HUES6 (cell line): ENCODE measurements at regions not wholly inside any gene's neighbourhood (a gene's known extent, or its start where the extent isn't known, plus 50 kb on each side); places are given as distances from the start of the nearest gene placed in this dataset.
"Not testable (repeated sequence)": the region's sequence is repeated elsewhere in the genome, so short reads cannot be mapped to it uniquely, and the experiment has no call there.

Experiments
- H3K27ac ChIP-seq: 2 replicates; pipeline ENCODE4 v1.7.0; 2013; ENCODE audit warnings: low read depth, mild to moderate bottlenecking, low read length, inconsistent platforms
- H3K27me3 ChIP-seq: 2 replicates; pipeline ENCODE4 v1.6.1; 2013; ENCODE audit warnings: low read length; ENCODE audit not compliant: control insufficient read depth, insufficient read depth
- H3K36me3 ChIP-seq: 2 replicates; pipeline ENCODE4 v1.6.1; 2013; ENCODE audit warnings: low read length; ENCODE audit not compliant: control insufficient read depth, insufficient read depth
- H3K4me1 ChIP-seq: 2 replicates; pipeline ENCODE4 v1.6.1; 2013; ENCODE audit warnings: low read length; ENCODE audit not compliant: control insufficient read depth, insufficient read depth
- H3K4me3 ChIP-seq: 2 replicates; pipeline ENCODE4 v1.5.1; 2013; ENCODE audit warnings: low read depth, low read length
- H3K9ac ChIP-seq: one replicate; pipeline ENCODE4 v1.6.1; 2013; ENCODE audit warnings: mild to moderate bottlenecking, low read length
- H3K9me3 ChIP-seq: 2 replicates; pipeline ENCODE4 v1.6.1; 2013; ENCODE audit warnings: low read depth, low read length; ENCODE audit not compliant: control insufficient read depth, insufficient read depth

DNA sequence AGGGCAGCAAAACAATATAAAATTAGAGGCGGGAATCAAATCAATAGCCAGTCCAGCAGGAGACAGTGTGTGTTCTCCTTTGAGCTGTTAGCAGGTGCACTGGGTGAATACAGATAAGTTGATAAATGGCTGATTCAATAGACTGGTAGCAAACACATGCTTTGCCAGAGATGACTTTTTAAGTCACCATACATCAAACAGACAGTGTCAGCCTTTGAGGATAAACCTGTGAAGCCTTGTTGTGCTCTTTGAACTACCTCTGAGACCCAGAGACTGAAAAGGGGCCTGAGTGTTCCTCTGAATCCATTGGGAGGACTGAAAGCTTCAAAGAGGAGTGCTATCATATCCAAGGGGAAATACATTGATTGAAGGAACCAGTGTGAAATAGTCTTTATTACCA, 301.9 kb downstream of the RASEF start:
- Histone ChIP-seq H3K36me3 (peaks cover 62% of the 10 kb centered on the region), H3K9ac (no peak overlapping the region), H3K27ac (no peak overlapping the region), H3K4me1 (peaks cover 2% of the 10 kb centered on the region; the same call in 1 of the 2 replicates), H3K27me3 (no peaks in the 10 kb centered on the region), H3K4me3 (no peak overlapping the region), H3K9me3 (peaks cover 24% of the 10 kb centered on the region)

DNA sequence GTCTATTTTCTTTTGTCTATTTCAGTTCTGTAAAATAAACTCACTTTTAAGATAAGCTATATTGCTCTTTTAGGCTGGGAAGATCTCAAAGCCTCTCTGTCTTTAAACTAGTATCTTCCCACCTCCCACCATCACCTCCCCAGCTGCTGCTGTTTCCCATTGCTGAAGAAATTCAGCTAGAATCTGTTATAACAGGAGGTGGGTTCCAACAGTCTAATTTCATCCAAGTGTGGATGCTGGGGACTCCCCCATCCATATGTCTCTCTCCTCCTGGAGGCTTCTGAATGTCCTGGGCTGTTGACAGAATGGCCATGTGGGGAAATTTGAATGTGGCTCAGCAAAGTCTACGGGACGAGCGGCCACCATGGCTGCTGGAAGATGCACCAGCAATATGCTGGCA, 301.0 kb downstream of the RASEF start:
- Histone ChIP-seq H3K9me3 (peaks cover 24% of the 10 kb centered on the region), H3K27me3 (no peaks in the 10 kb centered on the region), H3K4me1 (peaks cover 2% of the 10 kb centered on the region; the same call in 1 of the 2 replicates), H3K27ac (no peak overlapping the region), H3K4me3 (no peak overlapping the region), H3K36me3 (peaks cover 65% of the 10 kb centered on the region), H3K9ac (no peak overlapping the region)

DNA sequence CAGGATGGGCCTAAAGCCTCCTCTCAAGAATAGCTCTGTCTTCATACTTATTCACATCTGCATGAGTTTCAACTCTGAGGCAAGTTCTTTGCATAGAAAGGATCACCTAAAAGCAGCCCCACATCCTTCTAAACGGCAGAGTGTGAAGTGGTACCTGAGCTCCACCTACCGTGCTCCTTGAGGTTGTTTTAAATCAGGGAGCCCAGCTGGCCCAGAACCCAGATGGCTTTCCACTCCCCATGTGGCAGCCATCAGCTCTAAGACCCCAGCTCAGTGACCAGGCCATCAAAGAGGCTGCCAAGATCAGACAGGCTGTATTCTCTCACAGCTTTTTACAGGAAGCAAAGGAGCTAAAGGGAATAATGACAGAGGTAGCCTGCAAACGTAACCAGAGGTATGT, 299.3 kb downstream of the RASEF start:
- H3K36me3 ChIP-seq, result peaks cover 52% of the 10 kb centered on the region
- H3K27me3 ChIP-seq, result no peaks in the 10 kb centered on the region
- H3K27ac ChIP-seq, result no peak overlapping the region
- no peaks in the 10 kb centered on the region for H3K4me1 ChIP-seq
- H3K9ac ChIP-seq, result no peak overlapping the region
- H3K9me3 ChIP-seq, result peaks cover 16% of the 10 kb centered on the region; the same call in 1 of the 2 replicates
- no peak overlapping the region for H3K4me3 ChIP-seq

DNA sequence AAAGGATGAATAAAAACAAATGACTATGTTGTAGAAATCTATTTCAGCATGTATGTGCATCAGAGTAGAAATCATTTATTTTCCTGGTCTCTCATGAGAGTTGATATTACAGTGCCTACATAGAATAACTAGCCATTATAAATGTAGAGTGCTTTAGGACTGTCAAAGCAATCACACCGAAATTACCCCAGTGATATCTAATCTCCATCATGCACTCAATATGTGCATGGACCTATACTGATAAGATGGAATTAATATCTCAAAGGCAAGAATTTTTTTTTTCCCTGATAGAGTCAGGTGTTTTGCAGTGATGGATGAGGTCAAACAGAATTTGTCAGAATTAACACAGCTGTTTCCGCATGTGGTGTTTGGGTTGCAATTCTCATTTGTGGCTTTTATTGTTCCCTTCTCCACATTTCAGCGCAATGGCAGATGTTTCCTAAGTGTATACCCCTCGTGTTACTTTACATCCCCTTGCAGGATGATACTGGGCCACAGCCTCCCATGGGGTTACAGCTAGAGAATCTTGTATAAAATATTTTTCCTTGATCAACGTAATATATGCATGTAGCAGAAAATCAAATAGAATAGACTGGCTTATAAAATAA, 298.8 kb downstream of the RASEF start:
- peaks cover 18% of the 10 kb centered on the region; the same call in 1 of the 2 replicates for H3K9me3 ChIP-seq
- H3K27ac ChIP-seq, result no peak overlapping the region
- no peak overlapping the region for H3K4me3 ChIP-seq
- H3K9ac ChIP-seq, result no peak overlapping the region
- no peaks in the 10 kb centered on the region for H3K27me3 ChIP-seq
- H3K4me1 ChIP-seq, result no peaks in the 10 kb centered on the region
- H3K36me3 ChIP-seq, result peaks cover 49% of the 10 kb centered on the region

DNA sequence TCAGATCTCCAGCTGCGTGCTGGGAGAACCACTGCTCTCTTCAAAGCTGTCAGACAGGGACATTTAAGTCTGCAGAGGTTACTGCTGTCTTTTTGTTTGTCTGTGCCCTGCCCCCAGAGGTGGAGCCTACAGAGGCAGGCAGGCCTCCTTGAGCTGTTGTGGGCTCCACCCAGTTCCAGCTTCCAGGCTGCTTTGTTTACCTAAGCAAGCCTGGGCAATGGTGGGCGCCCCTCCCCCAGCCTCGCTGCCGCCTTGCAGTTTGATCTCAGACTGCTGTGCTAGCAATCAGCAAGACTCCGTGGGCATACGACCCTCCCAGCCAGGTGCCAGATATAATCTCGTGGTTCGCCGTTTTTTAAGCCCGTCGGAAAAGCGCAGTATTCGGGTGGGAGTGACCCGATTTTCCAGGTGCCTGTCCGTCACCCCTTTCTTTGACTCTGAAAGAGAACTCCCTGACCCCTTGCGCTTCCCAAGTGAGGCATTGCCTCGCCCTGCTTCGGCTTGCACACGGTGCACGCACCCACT, 288.2 kb downstream of the RASEF start:
- H3K36me3 ChIP-seq, result peaks cover 47% of the 10 kb centered on the region
- H3K9me3 ChIP-seq, result peaks cover 27% of the 10 kb centered on the region; the same call in 1 of the 2 replicates
- H3K4me3 ChIP-seq, H3K9ac ChIP-seq, H3K27ac ChIP-seq, H3K27me3 ChIP-seq, H3K4me1 ChIP-seq: not testable (repeated sequence)

DNA sequence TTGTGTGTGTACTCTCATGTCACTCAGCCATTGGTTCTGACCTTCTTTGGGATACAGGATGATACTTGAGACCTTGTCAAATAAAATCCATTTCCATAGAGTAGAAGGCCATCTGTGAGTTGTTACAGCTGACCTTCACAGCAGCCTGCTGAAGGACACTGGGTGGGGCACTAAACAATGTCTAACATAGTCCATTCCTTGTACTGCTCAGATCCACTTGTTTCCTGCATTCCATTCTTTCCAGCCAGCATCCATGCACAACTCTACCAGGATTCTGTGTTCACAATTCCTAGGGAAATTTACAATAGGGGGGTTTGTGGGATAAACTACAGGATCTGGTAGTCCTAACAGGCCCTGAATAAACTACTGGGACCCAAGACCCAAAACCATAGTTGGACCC, 286.4 kb downstream of the RASEF start:
- Histone ChIP-seq H3K4me1 (peaks cover 6% of the 10 kb centered on the region; the same call in 1 of the 2 replicates), H3K9ac (no peak overlapping the region), H3K9me3 (peaks cover 29% of the 10 kb centered on the region; the same call in 1 of the 2 replicates)

DNA sequence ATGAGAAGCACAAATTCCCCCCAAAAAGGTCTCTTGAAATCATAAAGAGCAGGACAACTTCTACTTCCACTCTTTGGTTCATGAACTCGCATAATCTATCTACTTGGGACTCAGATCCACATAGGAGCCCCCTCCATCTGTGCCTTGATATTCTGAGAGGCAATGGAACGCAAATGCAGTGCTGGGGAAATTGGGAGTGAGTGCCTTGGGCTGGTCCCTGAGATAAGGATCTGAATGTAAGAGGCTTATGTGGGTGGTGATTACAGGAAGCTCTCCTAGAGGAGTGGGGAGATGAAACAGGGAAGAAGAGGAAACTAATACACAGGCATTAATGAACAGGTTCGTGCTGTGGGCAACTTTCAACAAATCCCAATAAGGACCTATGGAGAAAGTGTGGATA, 285.6 kb downstream of the RASEF start:
- Histone ChIP-seq H3K27me3 (no peaks in the 10 kb centered on the region), H3K36me3 (peaks cover 71% of the 10 kb centered on the region), H3K4me1 (peaks cover 6% of the 10 kb centered on the region; the same call in 1 of the 2 replicates), H3K27ac (no peak overlapping the region), H3K9me3 (peaks cover 29% of the 10 kb centered on the region; the same call in 1 of the 2 replicates), H3K9ac (no peak overlapping the region), H3K4me3 (no peak overlapping the region)

More for the DNA sequence above, 286.4 kb downstream of the RASEF start:
- Histone ChIP-seq H3K36me3 (peaks cover 63% of the 10 kb centered on the region), H3K27ac (no peak overlapping the region), H3K4me3 (no peak overlapping the region), H3K27me3 (no peaks in the 10 kb centered on the region)

DNA sequence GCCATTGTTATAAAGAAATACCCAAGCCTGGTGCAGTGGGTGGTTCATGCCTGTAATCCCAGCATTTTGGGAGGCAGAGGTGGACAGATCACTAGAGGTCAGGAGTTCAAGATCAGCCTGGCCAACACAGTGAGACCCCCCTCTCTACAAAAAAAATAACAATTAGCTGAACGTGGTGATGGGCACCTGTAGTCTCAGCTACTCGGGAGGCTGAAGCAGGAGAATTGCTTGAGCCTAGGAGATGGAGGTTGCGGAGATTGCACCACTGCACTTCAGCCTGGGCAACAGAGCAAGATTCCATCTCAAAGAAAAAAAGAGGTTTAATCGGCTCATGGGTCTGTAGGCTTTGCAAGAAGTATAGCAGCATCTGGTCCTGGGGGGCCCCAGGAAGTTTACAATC, 284.0 kb downstream of the RASEF start:
- not testable (repeated sequence) for H3K27ac ChIP-seq, H3K27me3 ChIP-seq, H3K9ac ChIP-seq, H3K4me3 ChIP-seq, H3K4me1 ChIP-seq
- Histone ChIP-seq H3K36me3 (peaks cover 87% of the 10 kb centered on the region), H3K9me3 (peaks cover 32% of the 10 kb centered on the region; the same call in 1 of the 2 replicates)

DNA sequence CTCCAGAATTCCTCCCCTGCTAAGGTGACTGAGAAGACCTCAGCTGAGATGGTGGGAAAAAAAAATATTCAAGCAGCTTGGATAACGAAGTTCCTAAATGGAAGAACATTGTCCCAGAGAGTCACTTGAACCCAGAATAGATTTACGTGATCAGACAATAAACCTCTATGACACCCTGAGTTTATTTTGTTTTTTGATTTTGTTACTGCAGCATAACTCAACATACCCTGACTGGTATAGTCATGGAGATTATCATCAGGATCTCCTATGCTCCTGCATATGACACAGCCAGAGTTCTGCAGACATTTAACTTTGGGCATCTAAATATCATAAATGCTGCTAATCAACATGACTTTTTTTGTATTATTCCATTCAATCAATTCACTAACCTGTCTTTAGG, 282.9 kb downstream of the RASEF start:
- H3K4me1 ChIP-seq, result peaks cover 6% of the 10 kb centered on the region; the same call in 1 of the 2 replicates
- no peak overlapping the region for H3K9ac ChIP-seq
- peaks cover 96% of the 10 kb centered on the region for H3K36me3 ChIP-seq
- no peak overlapping the region for H3K27ac ChIP-seq
- no peaks in the 10 kb centered on the region for H3K27me3 ChIP-seq
- H3K4me3 ChIP-seq, result no peak overlapping the region
- H3K9me3 ChIP-seq, result peaks cover 33% of the 10 kb centered on the region; the same call in 1 of the 2 replicates

DNA sequence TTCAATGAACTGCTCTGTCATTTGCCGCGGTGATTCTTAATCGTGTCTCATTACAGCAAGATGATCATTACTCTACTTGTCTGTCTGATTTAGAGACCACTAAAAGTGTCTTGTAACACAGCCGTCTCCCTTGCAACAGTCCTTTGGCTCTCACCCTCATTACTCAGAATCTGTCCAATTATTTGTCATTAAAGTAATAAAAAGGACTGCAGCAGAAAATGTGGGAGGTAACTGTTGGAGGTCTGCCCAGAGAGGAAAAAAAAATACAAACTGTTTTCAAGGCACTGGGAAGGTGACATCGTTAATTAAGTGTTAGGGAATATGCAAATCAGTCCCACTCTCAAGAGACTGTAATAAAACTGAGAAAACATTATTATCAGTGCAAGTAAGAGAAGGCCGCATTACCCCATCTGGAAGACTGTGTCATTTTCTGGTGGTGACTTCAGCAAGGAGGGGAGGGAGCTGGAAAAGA, 281.0 kb downstream of the RASEF start:
- Histone ChIP-seq H3K27me3 (no peaks in the 10 kb centered on the region), H3K4me3 (no peak overlapping the region), H3K36me3 (peaks cover 91% of the 10 kb centered on the region), H3K9ac (no peak overlapping the region), H3K27ac (no peak overlapping the region), H3K9me3 (peaks cover 22% of the 10 kb centered on the region; the same call in 1 of the 2 replicates), H3K4me1 (no peaks in the 10 kb centered on the region)

DNA sequence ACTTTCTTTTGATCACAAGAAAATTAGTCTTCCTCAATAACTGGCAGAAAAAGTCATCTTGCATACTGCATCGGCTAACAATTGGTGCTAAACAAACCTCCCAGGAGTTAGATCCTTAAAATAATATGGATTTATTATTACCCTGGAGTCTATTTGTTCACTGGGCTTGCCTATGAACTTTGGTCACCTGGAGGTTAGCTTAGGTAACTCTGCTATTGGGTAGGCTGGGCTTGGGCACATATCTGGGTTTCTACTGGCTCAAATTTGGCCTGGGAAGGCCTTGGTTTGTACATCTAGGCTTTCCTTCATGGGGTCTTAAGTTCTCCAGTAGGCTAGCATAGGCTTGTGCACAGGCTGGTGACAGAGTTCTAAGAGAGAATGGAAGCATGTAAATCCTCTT, 279.9 kb downstream of the RASEF start:
- Histone ChIP-seq H3K4me1 (no peaks in the 10 kb centered on the region), H3K9me3 (peaks cover 16% of the 10 kb centered on the region; the same call in 1 of the 2 replicates)

More for the DNA sequence above, 279.9 kb downstream of the RASEF start:
- Histone ChIP-seq H3K9ac (no peak overlapping the region), H3K27ac (no peak overlapping the region), H3K4me3 (no peak overlapping the region), H3K36me3 (peaks cover 83% of the 10 kb centered on the region), H3K27me3 (no peaks in the 10 kb centered on the region)
